Hepatocyte (in vitro differentiated cells): ENCODE measurements at regions not wholly inside any gene's neighbourhood (a gene's known extent, or its start where the extent isn't known, plus 50 kb on each side); places are given as distances from the start of the nearest gene placed in this dataset.

Experiments
- DNase-seq: peaks from one replicate; pipeline ENCODE4 v3.0.0-alpha.2; 2016; ENCODE audit warnings: low spot score
- H2AFZ ChIP-seq: fragments of 200-600 bp; sonication (generic); 2 replicates; pipeline ENCODE4 v1.6.0; 2016; ENCODE audit warnings: antibody characterized with exemption, mild to moderate bottlenecking
- H3K27ac ChIP-seq: fragments of 200-600 bp; sonication (generic); 2 replicates; pipeline ENCODE4 v1.5.1; 2016; ENCODE audit warnings: mild to moderate bottlenecking
- H3K27me3 ChIP-seq: fragments of 200-600 bp; sonication (generic); 2 replicates; pipeline ENCODE4 v1.6.1; 2016
- H3K36me3 ChIP-seq: fragments of 200-600 bp; sonication (generic); replicated peaks from 2 replicates; pipeline ENCODE4 v1.5.1; 2016; ENCODE audit warnings: low read depth; ENCODE audit not compliant: insufficient read depth
- H3K4me1 ChIP-seq: fragments of 200-600 bp; sonication (generic); 2 replicates; pipeline ENCODE4 v1.5.1; 2016; ENCODE audit warnings: mild to moderate bottlenecking, moderate library complexity; ENCODE audit not compliant: insufficient read depth
- H3K4me2 ChIP-seq: fragments of 200-600 bp; sonication (generic); 2 replicates; pipeline ENCODE4 v1.6.0; 2016
- H3K4me3 ChIP-seq: fragments of 200-600 bp; sonication (generic); 2 replicates; pipeline ENCODE4 v1.5.1; 2016; ENCODE audit warnings: mild to moderate bottlenecking
- H3K79me2 ChIP-seq: fragments of 200-600 bp; sonication (generic); 2 replicates; pipeline ENCODE4 v1.6.0; 2017; ENCODE audit warnings: mild to moderate bottlenecking
- H3K9me2 ChIP-seq: fragments of 200-600 bp; sonication (generic); replicated peaks from 2 replicates; pipeline ENCODE4 v1.6.0; 2017; ENCODE audit warnings: mild to moderate bottlenecking; ENCODE audit not compliant: insufficient read depth
- H3K9me3 ChIP-seq: fragments of 200-600 bp; sonication (generic); 2 replicates; pipeline ENCODE4 v1.5.1; 2016; ENCODE audit warnings: low read depth, mild to moderate bottlenecking
- H4K20me1 ChIP-seq: fragments of 200-600 bp; sonication (generic); 2 replicates; pipeline ENCODE4 v1.6.0; 2016; ENCODE audit warnings: mild to moderate bottlenecking; ENCODE audit not compliant: insufficient read depth, poor library complexity, severe bottlenecking
- CTCF ChIP-seq: fragments of 200-600 bp; sonication (generic); IDR thresholded peaks from 2 replicates; pipeline ENCODE4 v1.5.1; 2016; ENCODE audit warnings: antibody characterized with exemption, mild to moderate bottlenecking; ENCODE audit not compliant: poor library complexity
- EZH2 ChIP-seq: fragments of 200-600 bp; sonication (generic); IDR thresholded peaks from 2 replicates; pipeline ENCODE4 v1.6.1; 2016; ENCODE audit warnings: antibody characterized with exemption, mild to moderate bottlenecking, borderline replicate concordance
- EZH2phosphoT487 ChIP-seq: fragments of 200-600 bp; sonication (generic); IDR thresholded peaks from one replicate; pipeline ENCODE4 v1.6.1; 2018; ENCODE audit warnings: antibody characterized with exemption, mild to moderate bottlenecking, low read depth, moderate library complexity; ENCODE audit not compliant: unreplicated experiment, severe bottlenecking
- WGBS: methylation state at CpG from one replicate; pipeline ENCODE4 v1.1.6; 2016; ENCODE audit warnings: low lambda C conversion rate; ENCODE audit errors: missing lambda C conversion rate; 5-methylcytosine and 5-hydroxymethylcytosine counted together

- no peak for DNase-seq
- H3K4me2 ChIP-seq, result no peak overlapping the region
- TF ChIP-seq EZH2 (no peak), EZH2phosphoT487 (no peak), CTCF (no peak)
- H3K27ac ChIP-seq, result no peak overlapping the region
- no peaks in the 10 kb centered on the region for H4K20me1 ChIP-seq
- H3K4me1 ChIP-seq, result no peaks in the 10 kb centered on the region
- H3K4me3 ChIP-seq, result no peak overlapping the region
- WGBS, result 97% methylated on average over 19 of the region's 19 CpGs
- no peaks in the 10 kb centered on the region for H3K9me2 ChIP-seq
- no peaks in the 10 kb centered on the region for H3K27me3 ChIP-seq
- H3K9me3 ChIP-seq, result no peaks in the 10 kb centered on the region
- no peaks in the 10 kb centered on the region for H3K36me3 ChIP-seq
- no peaks in the 10 kb centered on the region for H3K79me2 ChIP-seq
- H2AFZ ChIP-seq, result no peak overlapping the region
Measured at GRCh38 chr6:129957941-129958898, 60.2 kb upstream of the L3MBTL3 start.

GRCh38 chr6:129955584-129955983, 62.8 kb upstream of the L3MBTL3 start:
- no peaks in the 10 kb centered on the region for H3K9me3 ChIP-seq
- DNase-seq, result no peak
- no peaks in the 10 kb centered on the region for H3K79me2 ChIP-seq
- TF ChIP-seq CTCF (no peak), EZH2 (no peak), EZH2phosphoT487 (no peak)
- WGBS, result 94% methylated on average over 1 of the region's 1 CpG
- H4K20me1 ChIP-seq, result no peaks in the 10 kb centered on the region
- no peak overlapping the region for H3K27ac ChIP-seq
- no peak overlapping the region for H2AFZ ChIP-seq
- no peak overlapping the region for H3K4me2 ChIP-seq
- no peak overlapping the region for H3K4me3 ChIP-seq
- H3K4me1 ChIP-seq, result no peaks in the 10 kb centered on the region
- no peaks in the 10 kb centered on the region for H3K36me3 ChIP-seq
- H3K9me2 ChIP-seq, result no peaks in the 10 kb centered on the region
- no peaks in the 10 kb centered on the region for H3K27me3 ChIP-seq

GRCh38 chr6:129954749-129955431, 63.5 kb upstream of the L3MBTL3 start:
- H3K9me2 ChIP-seq, result no peaks in the 10 kb centered on the region
- no peak overlapping the region for H3K27ac ChIP-seq
- H3K79me2 ChIP-seq, result no peaks in the 10 kb centered on the region
- no peak overlapping the region for H3K4me3 ChIP-seq
- H3K4me1 ChIP-seq, result no peaks in the 10 kb centered on the region
- no peak overlapping the region for H2AFZ ChIP-seq
- H4K20me1 ChIP-seq, result no peaks in the 10 kb centered on the region
- WGBS, result 80% methylated on average over 8 of the region's 8 CpGs
- no peak for TF ChIP-seq CTCF
- no peak for TF ChIP-seq EZH2
- no peak for TF ChIP-seq EZH2phosphoT487
- no peaks in the 10 kb centered on the region for H3K36me3 ChIP-seq
- no peak for DNase-seq
- H3K27me3 ChIP-seq, result no peaks in the 10 kb centered on the region
- H3K4me2 ChIP-seq, result no peak overlapping the region
- no peaks in the 10 kb centered on the region for H3K9me3 ChIP-seq
